OCI-LY3 (cell line): ENCODE measurements at regions not wholly inside any gene's neighbourhood (a gene's known extent, or its start where the extent isn't known, plus 50 kb on each side); places are given as distances from the start of the nearest gene placed in this dataset.
"Not testable (repeated sequence)": the region's sequence is repeated elsewhere in the genome, so short reads cannot be mapped to it uniquely, and the experiment has no call there.

ENCODE experiments used
- H2AFZ ChIP-seq: fragments of 200-600, 300-600 bp; shearing (Covaris generic); 2 replicates; pipeline ENCODE4 v1.6.0; 2014; ENCODE audit warnings: antibody characterized with exemption, low read depth, low read length
- H3K27ac ChIP-seq: fragments of 200-600, 300-600 bp; sonication (generic); 2 replicates; pipeline ENCODE4 v1.5.1; 2014; ENCODE audit warnings: mild to moderate bottlenecking, low read length, moderate library complexity, mixed read lengths
- H3K27me3 ChIP-seq: fragments of 200-600, 300-600 bp; sonication (generic); 2 replicates; pipeline ENCODE4 v1.6.1; 2014; ENCODE audit warnings: low read depth, low read length, mixed read lengths
- H3K36me3 ChIP-seq: fragments of 200-600, 300-600 bp; sonication (generic); replicated peaks from 2 replicates; pipeline ENCODE3; 2014; ENCODE audit warnings: low read depth, low read length, mixed read lengths
- H3K4me1 ChIP-seq: fragments of 300-600, 200-600 bp; sonication (generic); 2 replicates; pipeline ENCODE4 v1.6.1; 2014; ENCODE audit warnings: low read length, mixed read lengths
- H3K4me2 ChIP-seq: fragments of 200-600, 300-600 bp; sonication (generic); 2 replicates; pipeline ENCODE4 v1.6.1; 2014; ENCODE audit warnings: low read length, mixed read lengths
- H3K4me3 ChIP-seq: fragments of 300-600, 200-600 bp; sonication (generic); 2 replicates; pipeline ENCODE4 v1.5.1; 2014; ENCODE audit warnings: antibody characterized with exemption, mild to moderate bottlenecking, low read length, moderate library complexity
- H3K79me2 ChIP-seq: fragments of 300-600, 200-600 bp; shearing (Covaris generic); 2 replicates; pipeline ENCODE4 v1.6.1; 2014; ENCODE audit warnings: mild to moderate bottlenecking, low read length, mixed read lengths
- H3K9ac ChIP-seq: fragments of 300-600, 200-600 bp; shearing (Covaris generic); 2 replicates; pipeline ENCODE4 v1.6.0; 2014; ENCODE audit warnings: mild to moderate bottlenecking, low read length, moderate library complexity
- H3K9me3 ChIP-seq: fragments of 200-600, 300-600 bp; shearing (Covaris generic); 2 replicates; pipeline ENCODE4 v1.6.1; 2014; ENCODE audit warnings: low read length, mixed read lengths; ENCODE audit not compliant: insufficient read depth
- H4K20me1 ChIP-seq: fragments of 200-600, 300-600 bp; sonication (generic); 2 replicates; pipeline ENCODE4 v1.6.1; 2016; ENCODE audit warnings: low read length, mixed read lengths; ENCODE audit not compliant: insufficient read depth
- CTCF ChIP-seq: fragments of 200-600, 300-600 bp; sonication (generic); IDR thresholded peaks from 2 replicates; pipeline ENCODE4 v1.5.1; 2014; ENCODE audit warnings: antibody characterized with exemption, low read length, low read depth
- EZH2phosphoT487 ChIP-seq: fragments of 200-600 bp; shearing (Covaris generic); IDR thresholded peaks from 2 replicates; pipeline ENCODE4 v1.6.1; 2018; ENCODE audit warnings: antibody characterized with exemption, mixed run types, low read depth

- no peak overlapping the region for H3K4me2 ChIP-seq
- H3K4me1 ChIP-seq: peaks cover 20% of the 10 kb centered on the region
- no peak overlapping the region for H3K9ac ChIP-seq
- TF ChIP-seq CTCF (no peak), EZH2phosphoT487 (no peak)
- no peaks in the 10 kb centered on the region for H3K36me3 ChIP-seq
- no peaks in the 10 kb centered on the region for H3K79me2 ChIP-seq
- H3K27ac ChIP-seq: no peak overlapping the region
- no peak overlapping the region for H2AFZ ChIP-seq
- no peaks in the 10 kb centered on the region for H3K27me3 ChIP-seq
- H3K4me3 ChIP-seq: no peak overlapping the region
- H4K20me1 ChIP-seq: no peaks in the 10 kb centered on the region
- 0 out of 2 replicates have a peak, but pooled peaks cover 2% of the 10 kb centered on the region for H3K9me3 ChIP-seq
These were observed 226.2 kb downstream of the TACR3 start for GRCh38 chr4:103493450-103494159.

GRCh38 chr4:103485296-103485695 lies 234.5 kb downstream of the TACR3 start:
- H3K9ac ChIP-seq, H3K27me3 ChIP-seq, H3K4me3 ChIP-seq, H3K4me1 ChIP-seq, H3K79me2 ChIP-seq, H3K36me3 ChIP-seq, H3K27ac ChIP-seq, H3K4me2 ChIP-seq, H4K20me1 ChIP-seq, H3K9me3 ChIP-seq, H2AFZ ChIP-seq: not testable (repeated sequence)

- H3K4me1 ChIP-seq: no peaks in the 10 kb centered on the region
These were observed 235.3 kb downstream of the TACR3 start for GRCh38 chr4:103484521-103484920.

GRCh38 chr4:103482893-103483292 lies 236.9 kb downstream of the TACR3 start:
- no peaks in the 10 kb centered on the region for H3K36me3 ChIP-seq
- H3K79me2 ChIP-seq: no peaks in the 10 kb centered on the region
- no peaks in the 10 kb centered on the region for H3K9me3 ChIP-seq
- no peak overlapping the region for H3K9ac ChIP-seq
- no peaks in the 10 kb centered on the region for H4K20me1 ChIP-seq
- no peaks in the 10 kb centered on the region for H3K27me3 ChIP-seq
- no peak overlapping the region for H3K4me2 ChIP-seq
- H2AFZ ChIP-seq: no peak overlapping the region
- no peak overlapping the region for H3K27ac ChIP-seq
- no peak overlapping the region for H3K4me3 ChIP-seq
- TF ChIP-seq EZH2phosphoT487: no peak
- TF ChIP-seq CTCF: no peak
- H3K4me1 ChIP-seq: no peaks in the 10 kb centered on the region

More at GRCh38 chr4:103484521-103484920, 235.3 kb downstream of the TACR3 start:
- no peaks in the 10 kb centered on the region for H3K36me3 ChIP-seq
- H3K4me3 ChIP-seq: no peak overlapping the region
- H3K4me2 ChIP-seq: no peak overlapping the region
- no peak overlapping the region for H3K9ac ChIP-seq
- H3K79me2 ChIP-seq: no peaks in the 10 kb centered on the region
- no peaks in the 10 kb centered on the region for H3K27me3 ChIP-seq
- H4K20me1 ChIP-seq: no peaks in the 10 kb centered on the region
- no peak overlapping the region for H3K27ac ChIP-seq
- no peak overlapping the region for H2AFZ ChIP-seq
- no peaks in the 10 kb centered on the region for H3K9me3 ChIP-seq
- TF ChIP-seq CTCF (no peak), EZH2phosphoT487 (no peak)
